K562 (cell line): ENCODE measurements at regions not wholly inside any gene's neighbourhood (a gene's known extent, or its start where the extent isn't known, plus 50 kb on each side); places are given as distances from the start of the nearest gene placed in this dataset.

Source experiments
- ATAC-seq: fragments of 200-7000 bp; cut with Tn5 transposase; 3 replicates; pipeline ENCODE4 v1.9.1; 2020; ENCODE audit warnings: moderate library complexity
- BruUV-seq: library from RNA; stranded (reverse); fragments of 400-500 nt; replicated peaks from 2 replicates; lab custom pipeline; 2021; lab: Mats Ljungman, UMichigan
- CTCF ChIA-PET: fragments of 300-600 bp; formaldehyde crosslinking; extraction: SDS; loops from one replicate; lab custom pipeline; 2021; ENCODE audit warnings: low intra/inter-chr PET ratio; lab: Yijun Ruan, JAX
- POLR2A ChIA-PET: fragments of 300-600, 350-650 bp; sonication (Branson Sonifier 250); formaldehyde crosslinking; extraction: SDS; loops from one replicate; lab custom pipeline; 2021; ENCODE audit warnings: antibody characterized with exemption, inconsistent platforms; lab: Yijun Ruan, JAX
- DNase-seq, 4 experiments: peaks; one replicate each; pipeline versions ENCODE4 v3.0.0 to v3.0.0-alpha.2; 2011 to 2018; ENCODE audit warnings: low spot score in 3 of 4, mixed read lengths in 3 of 4; ENCODE audit errors: extremely low read depth in 1 of 4
- FAIRE-seq: peaks from 2 replicates; lab custom pipeline; 2011; peaks lifted over from hg19 to GRCh38; lab: Jason Lieb, UNC
- H2AFZ ChIP-seq: 2 replicates; pipeline ENCODE4 v1.6.0; 2011; ENCODE audit warnings: low read depth, low read length, control low read depth, inconsistent platforms
- H3K27ac ChIP-seq: fragments of 200-600 bp; 3 replicates; pipeline ENCODE4 v1.8.0; 2011; ENCODE audit warnings: low read depth, mild to moderate bottlenecking, control low read depth, inconsistent platforms, low read length, moderate library complexity, mixed read lengths; ENCODE audit errors: extremely low read depth
- H3K27me3 ChIP-seq, 2 experiments: fragments of 300-600 bp in 1 of 2; 2 replicates in 1 of 2; 3 replicates in 1 of 2; pipeline versions ENCODE4 v1.6.0 to v1.8.0; 2011; ENCODE audit warnings: inconsistent platforms in 2 of 2, low read length in 2 of 2, mild to moderate bottlenecking in 1 of 2, mixed read lengths in 1 of 2, moderate library complexity in 1 of 2; ENCODE audit not compliant: control insufficient read depth in 2 of 2, insufficient read depth in 2 of 2
- H3K36me3 ChIP-seq: fragments of 300-600 bp; 3 replicates; pipeline ENCODE4 v1.8.0; 2011; ENCODE audit warnings: mild to moderate bottlenecking, low read length, inconsistent platforms; ENCODE audit not compliant: control insufficient read depth, insufficient read depth
- H3K4me1 ChIP-seq, 2 experiments: fragments of 200-600 bp in 1 of 2; replicated peaks in 1 of 2; 2 replicates in 1 of 2; 3 replicates in 1 of 2; pipeline versions ENCODE4 v1.5.1 to v1.8.0; 2011; ENCODE audit warnings: inconsistent platforms in 2 of 2, low read length in 2 of 2, mild to moderate bottlenecking in 1 of 2, mixed read lengths in 1 of 2, moderate library complexity in 1 of 2; ENCODE audit not compliant: control insufficient read depth in 2 of 2, insufficient read depth in 2 of 2
- H3K4me2 ChIP-seq: 2 replicates; pipeline ENCODE4 v1.6.1; 2011; ENCODE audit warnings: low read length, control low read depth, inconsistent platforms, mixed read lengths; ENCODE audit not compliant: insufficient read depth
- H3K4me3 ChIP-seq: fragments of 200-600 bp; sonication (generic), shearing (Covaris generic); 2 replicates; pipeline ENCODE4 v1.5.1; 2016; ENCODE audit warnings: control low read depth, inconsistent platforms
- H3K79me2 ChIP-seq: fragments of 200-600 bp; 3 replicates; pipeline ENCODE4 v1.8.0; 2011; ENCODE audit warnings: low read length, inconsistent platforms; ENCODE audit not compliant: control insufficient read depth, insufficient read depth
- H3K9ac ChIP-seq, 2 experiments: 2 replicates each; pipeline versions ENCODE4 v1.6.0 to v1.6.1; 2011; ENCODE audit warnings: low read depth in 2 of 2, low read length in 2 of 2, control low read depth in 1 of 2, inconsistent platforms in 1 of 2, mild to moderate bottlenecking in 1 of 2, mixed read lengths in 1 of 2; ENCODE audit not compliant: insufficient read depth in 1 of 2
- H3K9me1 ChIP-seq: one replicate; pipeline ENCODE4 v1.6.0; 2011; ENCODE audit warnings: inconsistent platforms, mild to moderate bottlenecking, low read length, moderate library complexity; ENCODE audit not compliant: control insufficient read depth, insufficient read depth
- H3K9me3 ChIP-seq: replicated peaks from 2 replicates; pipeline ENCODE4 v1.5.1; 2011; ENCODE audit warnings: low read depth, low read length, inconsistent platforms; ENCODE audit not compliant: control insufficient read depth, insufficient read depth
- H4K20me1 ChIP-seq: replicated peaks from 2 replicates; pipeline ENCODE4 v1.6.1; 2011; ENCODE audit warnings: low read length, inconsistent platforms, mixed read lengths; ENCODE audit not compliant: control insufficient read depth, insufficient read depth
- MGA ChIP-seq: fragments of 450-650 bp; IDR thresholded peaks from 2 replicates; pipeline ENCODE4 v1.6.1; 2016; ENCODE audit warnings: mild to moderate bottlenecking, moderate library complexity
- PYGO2 ChIP-seq: fragments of 450-650 bp; IDR thresholded peaks from 2 replicates; pipeline ENCODE4 v1.6.1; 2016; ENCODE audit warnings: mild to moderate bottlenecking, missing genetic modification characterization, moderate library complexity, missing compliant biosample characterization
- ZBTB17 ChIP-seq: fragments of 450-650 bp; formaldehyde crosslinking; IDR thresholded peaks from 2 replicates; pipeline ENCODE4 v1.4.0; 2020; ENCODE audit warnings: mild to moderate bottlenecking
- ZZZ3 ChIP-seq: fragments of 450-650 bp; IDR thresholded peaks from 2 replicates; pipeline ENCODE4 v1.6.1; 2016; ENCODE audit warnings: antibody characterized with exemption, mild to moderate bottlenecking, moderate library complexity
- WGBS: fragments of 100-300 bp; shearing (Covaris generic); methylation state at CpG from one replicate; pipeline ENCODE4 v1.1.6; 2016; ENCODE audit warnings: low coverage, mixed read lengths; ENCODE audit not compliant: insufficient coverage; ENCODE audit errors: missing lambda C conversion rate; 5-methylcytosine and 5-hydroxymethylcytosine counted together
- in situ Hi-C: fragments of 300-500 bp; cut with MboI; formaldehyde crosslinking; loops from 4 replicates; pipeline ENCODE4 v1.15.0; 2018; ENCODE audit warnings: inconsistent platforms, mixed read lengths
- intact Hi-C: fragments of 100-400 bp; cut with micrococcal nuclease; formaldehyde crosslinking; loops from 2 replicates; pipeline ENCODE4 v1.14.2; 2022

GRCh38 chr6:21807299-21808044 lies 213.9 kb downstream of the SOX4 start:
- no peak overlapping the region for H2AFZ ChIP-seq
- no peak overlapping the region for H3K27ac ChIP-seq
- no peaks in the 10 kb centered on the region for H3K9me3 ChIP-seq
- no peak for FAIRE-seq
- no peak overlapping the region for H3K4me2 ChIP-seq
- no peaks in the 10 kb centered on the region for H3K4me1 ChIP-seq
- H3K27me3 ChIP-seq = peaks cover 5 to 20% of the 10 kb centered on the region in 2 experiments; a peak in 3 of 5 replicates
- no peaks in the 10 kb centered on the region for H3K79me2 ChIP-seq
- no peak for TF ChIP-seq PYGO2 (tag)
- no peak for TF ChIP-seq MGA
- no peak for TF ChIP-seq ZBTB17 (CRISPR knock-in tag)
- no peak for TF ChIP-seq ZZZ3
- no peaks in the 10 kb centered on the region for H3K36me3 ChIP-seq
- intact Hi-C loops = no loop called here
- H3K4me3 ChIP-seq = no peak overlapping the region
- in situ Hi-C loops = no loop called here
- POLR2A ChIA-PET = interaction anchor here (0.7 to 1.0 kb wide), 2 partner anchors 10 to 47 kb away, joined by 3 to 6 read pairs; no protein-coding TSS in a partner anchor
- no peak overlapping the region for H3K9ac ChIP-seq
- BruUV-seq = no TSS peak
- ATAC-seq = no peak
- DNase-seq = no peak
- no peaks in the 10 kb centered on the region; the same call in 1 of the 2 replicates for H4K20me1 ChIP-seq
- no peaks in the 10 kb centered on the region for H3K9me1 ChIP-seq
- 0% methylated on average over 2 of the region's 2 CpGs for WGBS
- CTCF ChIA-PET = no interaction called here
